HEK293 (cell line): ENCODE measurements at regions not wholly inside any gene's neighbourhood (a gene's known extent, or its start where the extent isn't known, plus 50 kb on each side); places are given as distances from the start of the nearest gene placed in this dataset.

Source experiments
- CTCF ChIA-PET: fragments of 350-600 bp; formaldehyde crosslinking; extraction: SDS; loops from one replicate; lab custom pipeline; 2021; ENCODE audit warnings: antibody characterized with exemption; lab: Yijun Ruan, JAX
- POLR2A ChIA-PET: fragments of 300-600 bp; formaldehyde crosslinking; extraction: SDS; loops from one replicate; lab custom pipeline; 2020; ENCODE audit warnings: antibody characterized with exemption, inconsistent platforms; lab: Yijun Ruan, JAX
- H3K27ac ChIP-seq: fragments of 200-500 bp; sonication (Bioruptor generic); 2 replicates; pipeline ENCODE4 v1.5.1; 2014; ENCODE audit warnings: low read depth, low read length, control low read depth, inconsistent platforms; ENCODE audit errors: extremely low read depth
- H3K36me3 ChIP-seq, 2 experiments: fragments of 200-500 bp in 1 of 2; sonication (Bioruptor generic) in 1 of 2; 1 replicate in 1 of 2; 2 replicates in 1 of 2; pipeline ENCODE4 v1.5.1; 2014 to 2017; ENCODE audit warnings: inconsistent platforms in 2 of 2, low read length in 2 of 2; ENCODE audit not compliant: control insufficient read depth in 2 of 2, insufficient read depth in 1 of 2
- H3K4me1 ChIP-seq: fragments of 200-500 bp; sonication (Bioruptor generic); 2 replicates; pipeline ENCODE4 v1.5.1; 2014; ENCODE audit warnings: mild to moderate bottlenecking, low read length, inconsistent platforms; ENCODE audit not compliant: control insufficient read depth, insufficient read depth
- H3K4me3 ChIP-seq: 2 replicates; pipeline ENCODE4 v1.5.1; 2011; ENCODE audit warnings: low read depth, mild to moderate bottlenecking, control low read depth, low read length, moderate library complexity
- H3K9me3 ChIP-seq: fragments of 200-500 bp; sonication (Bioruptor generic); 2 replicates; pipeline ENCODE4 v1.5.1; 2014; ENCODE audit warnings: low read depth, low read length, inconsistent platforms; ENCODE audit not compliant: control insufficient read depth, insufficient read depth
- KLF16 ChIP-seq: fragments of 450-650 bp; formaldehyde crosslinking; IDR thresholded peaks from 2 replicates; pipeline ENCODE4 v1.5.1; 2017; ENCODE audit warnings: missing biosample characterization, missing genetic modification characterization
- KLF8 ChIP-seq: fragments of 450-650 bp; formaldehyde crosslinking; IDR thresholded peaks from 2 replicates; pipeline ENCODE4 v1.5.1; 2016; ENCODE audit warnings: missing biosample characterization, missing genetic modification characterization
- REST ChIP-seq: fragments of 450-650 bp; formaldehyde crosslinking; IDR thresholded peaks from 2 replicates; pipeline ENCODE4 v1.5.1; 2016; ENCODE audit warnings: missing biosample characterization, missing genetic modification characterization
- ZBTB48 ChIP-seq: fragments of 450-650 bp; formaldehyde crosslinking; IDR thresholded peaks from 2 replicates; pipeline ENCODE4 v1.5.1; 2016; ENCODE audit warnings: missing biosample characterization, missing genetic modification characterization
- ZNF114 ChIP-seq: fragments of 450-650 bp; formaldehyde crosslinking; IDR thresholded peaks from 2 replicates; pipeline ENCODE4 v1.5.0; 2017; ENCODE audit warnings: missing biosample characterization, missing genetic modification characterization
- ZNF133 ChIP-seq: fragments of 450-650 bp; formaldehyde crosslinking; IDR thresholded peaks from 2 replicates; pipeline ENCODE4 v1.5.1; 2016; ENCODE audit warnings: missing biosample characterization, missing genetic modification characterization
- ZNF138 ChIP-seq: fragments of 450-650 bp; formaldehyde crosslinking; IDR thresholded peaks from 2 replicates; pipeline ENCODE4 v1.5.1; 2016; ENCODE audit warnings: missing biosample characterization, missing genetic modification characterization, borderline replicate concordance
- ZNF280D ChIP-seq: fragments of 450-650 bp; formaldehyde crosslinking; IDR thresholded peaks from 2 replicates; pipeline ENCODE4 v1.5.1; 2016; ENCODE audit warnings: missing biosample characterization, missing genetic modification characterization
- ZNF514 ChIP-seq: fragments of 450-650 bp; formaldehyde crosslinking; IDR thresholded peaks from 2 replicates; pipeline ENCODE4 v1.5.1; 2016; ENCODE audit warnings: missing biosample characterization, missing genetic modification characterization
- ZNF530 ChIP-seq: fragments of 450-650 bp; formaldehyde crosslinking; IDR thresholded peaks from 2 replicates; pipeline ENCODE4 v1.5.1; 2016; ENCODE audit warnings: low read depth, missing biosample characterization, missing genetic modification characterization
- ZNF600 ChIP-seq: fragments of 450-650 bp; formaldehyde crosslinking; IDR thresholded peaks from 2 replicates; pipeline ENCODE4 v1.5.1; 2016; ENCODE audit warnings: missing biosample characterization, missing genetic modification characterization
- ZNF747 ChIP-seq: fragments of 450-650 bp; formaldehyde crosslinking; IDR thresholded peaks from 2 replicates; pipeline ENCODE4 v1.5.1; 2016; ENCODE audit warnings: missing biosample characterization, missing genetic modification characterization
- TF ChIP-seq, protein P1 (sequence below): fragments of 450-650 bp; formaldehyde crosslinking; IDR thresholded peaks from 2 replicates; pipeline ENCODE4 v1.5.1; 2016; ENCODE audit warnings: missing biosample characterization, missing genetic modification characterization
- TF ChIP-seq, protein P2 (sequence below): fragments of 450-650 bp; formaldehyde crosslinking; IDR thresholded peaks from 2 replicates; pipeline ENCODE4 v1.5.1; 2017; ENCODE audit warnings: missing biosample characterization, missing genetic modification characterization
- TF ChIP-seq, protein P3 (sequence below): fragments of 450-650 bp; formaldehyde crosslinking; conservative IDR thresholded peaks from 2 replicates; pipeline ENCODE4 v1.5.1; 2016; ENCODE audit warnings: low read depth, missing biosample characterization, missing genetic modification characterization
- TF ChIP-seq, protein P4 (sequence below): fragments of 450-650 bp; formaldehyde crosslinking; IDR thresholded peaks from 2 replicates; pipeline ENCODE4 v1.5.1; 2016; ENCODE audit warnings: missing biosample characterization, missing genetic modification characterization

DNA sequence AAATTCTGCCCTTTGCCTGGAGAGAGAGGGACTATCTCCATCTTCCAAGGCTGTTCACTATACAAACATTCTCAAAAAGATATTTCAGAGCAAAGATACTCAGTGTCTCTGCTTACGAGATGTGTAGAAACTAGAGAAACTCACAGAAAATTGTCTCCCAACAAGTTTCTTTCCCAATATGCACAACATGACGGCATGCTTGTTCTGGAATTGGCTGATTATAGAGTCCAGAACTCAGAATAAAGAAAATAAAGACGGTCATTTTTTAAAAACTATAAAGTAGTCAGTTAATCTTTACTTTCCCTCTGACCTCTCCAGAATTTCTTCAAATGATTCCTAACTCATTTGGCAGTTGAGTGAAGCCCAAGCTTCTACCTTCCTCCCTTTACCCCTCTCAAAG is 285.5 kb upstream of the KLF3 start:
- Histone ChIP-seq H3K9me3 (no peaks in the 10 kb centered on the region), H3K4me1 (no peaks in the 10 kb centered on the region), H3K27ac (no peak overlapping the region), H3K4me3 (no peak overlapping the region), H3K36me3 (no peaks in the 10 kb centered on the region)
- CTCF ChIA-PET: no interaction called here
- POLR2A ChIA-PET: no interaction called here
- peak; percentile 69 for TF ChIP-seq ZNF600 (tag by site-specific recombination)
- TF ChIP-seq, protein P1, sequence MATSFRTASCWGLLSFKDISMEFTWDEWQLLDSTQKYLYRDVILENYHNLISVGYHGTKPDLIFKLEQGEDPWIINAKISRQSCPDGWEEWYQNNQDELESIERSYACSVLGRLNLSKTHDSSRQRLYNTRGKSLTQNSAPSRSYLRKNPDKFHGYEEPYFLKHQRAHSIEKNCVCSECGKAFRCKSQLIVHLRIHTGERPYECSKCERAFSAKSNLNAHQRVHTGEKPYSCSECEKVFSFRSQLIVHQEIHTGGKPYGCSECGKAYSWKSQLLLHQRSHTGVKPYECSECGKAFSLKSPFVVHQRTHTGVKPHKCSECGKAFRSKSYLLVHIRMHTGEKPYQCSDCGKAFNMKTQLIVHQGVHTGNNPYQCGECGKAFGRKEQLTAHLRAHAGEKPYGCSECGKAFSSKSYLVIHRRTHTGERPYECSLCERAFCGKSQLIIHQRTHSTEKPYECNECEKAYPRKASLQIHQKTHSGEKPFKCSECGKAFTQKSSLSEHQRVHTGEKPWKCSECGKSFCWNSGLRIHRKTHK (tag by site-specific recombination): no peak

DNA sequence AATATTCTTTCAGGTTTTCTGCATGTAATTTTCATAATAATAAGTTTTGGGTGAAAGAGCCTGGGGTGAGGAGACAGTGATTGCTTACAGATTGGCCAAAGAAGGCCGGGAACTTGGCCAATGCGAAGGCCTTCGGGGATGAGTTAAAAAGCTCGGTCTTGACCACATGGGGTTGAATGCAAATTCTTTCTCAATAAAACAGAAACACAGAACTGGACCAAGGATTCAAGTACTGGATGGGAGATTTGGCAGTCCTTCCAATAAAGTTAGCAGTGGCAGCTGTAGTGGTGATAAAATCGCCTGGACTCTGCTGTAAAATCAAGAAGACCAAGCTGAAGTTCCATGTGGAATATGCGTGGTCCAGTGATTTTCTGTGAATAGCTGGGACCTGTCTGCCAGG is 282.2 kb upstream of the KLF3 start:
- Histone ChIP-seq H3K4me3 (no peak overlapping the region), H3K4me1 (0 out of 2 replicates have a peak, but pooled peaks cover 3% of the 10 kb centered on the region)
- no peak for TF ChIP-seq ZNF133 (tag by site-specific recombination)
- no peak for TF ChIP-seq ZNF514 (tag by site-specific recombination)
- no peak for TF ChIP-seq ZNF138 (tag by site-specific recombination)
- no peak for TF ChIP-seq ZNF530
- TF ChIP-seq, protein P2, sequence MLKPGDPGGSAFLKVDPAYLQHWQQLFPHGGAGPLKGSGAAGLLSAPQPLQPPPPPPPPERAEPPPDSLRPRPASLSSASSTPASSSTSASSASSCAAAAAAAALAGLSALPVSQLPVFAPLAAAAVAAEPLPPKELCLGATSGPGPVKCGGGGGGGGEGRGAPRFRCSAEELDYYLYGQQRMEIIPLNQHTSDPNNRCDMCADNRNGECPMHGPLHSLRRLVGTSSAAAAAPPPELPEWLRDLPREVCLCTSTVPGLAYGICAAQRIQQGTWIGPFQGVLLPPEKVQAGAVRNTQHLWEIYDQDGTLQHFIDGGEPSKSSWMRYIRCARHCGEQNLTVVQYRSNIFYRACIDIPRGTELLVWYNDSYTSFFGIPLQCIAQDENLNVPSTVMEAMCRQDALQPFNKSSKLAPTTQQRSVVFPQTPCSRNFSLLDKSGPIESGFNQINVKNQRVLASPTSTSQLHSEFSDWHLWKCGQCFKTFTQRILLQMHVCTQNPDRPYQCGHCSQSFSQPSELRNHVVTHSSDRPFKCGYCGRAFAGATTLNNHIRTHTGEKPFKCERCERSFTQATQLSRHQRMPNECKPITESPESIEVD (tag by site-specific recombination): no peak
- TF ChIP-seq KLF16: no peak
- TF ChIP-seq, protein P3, sequence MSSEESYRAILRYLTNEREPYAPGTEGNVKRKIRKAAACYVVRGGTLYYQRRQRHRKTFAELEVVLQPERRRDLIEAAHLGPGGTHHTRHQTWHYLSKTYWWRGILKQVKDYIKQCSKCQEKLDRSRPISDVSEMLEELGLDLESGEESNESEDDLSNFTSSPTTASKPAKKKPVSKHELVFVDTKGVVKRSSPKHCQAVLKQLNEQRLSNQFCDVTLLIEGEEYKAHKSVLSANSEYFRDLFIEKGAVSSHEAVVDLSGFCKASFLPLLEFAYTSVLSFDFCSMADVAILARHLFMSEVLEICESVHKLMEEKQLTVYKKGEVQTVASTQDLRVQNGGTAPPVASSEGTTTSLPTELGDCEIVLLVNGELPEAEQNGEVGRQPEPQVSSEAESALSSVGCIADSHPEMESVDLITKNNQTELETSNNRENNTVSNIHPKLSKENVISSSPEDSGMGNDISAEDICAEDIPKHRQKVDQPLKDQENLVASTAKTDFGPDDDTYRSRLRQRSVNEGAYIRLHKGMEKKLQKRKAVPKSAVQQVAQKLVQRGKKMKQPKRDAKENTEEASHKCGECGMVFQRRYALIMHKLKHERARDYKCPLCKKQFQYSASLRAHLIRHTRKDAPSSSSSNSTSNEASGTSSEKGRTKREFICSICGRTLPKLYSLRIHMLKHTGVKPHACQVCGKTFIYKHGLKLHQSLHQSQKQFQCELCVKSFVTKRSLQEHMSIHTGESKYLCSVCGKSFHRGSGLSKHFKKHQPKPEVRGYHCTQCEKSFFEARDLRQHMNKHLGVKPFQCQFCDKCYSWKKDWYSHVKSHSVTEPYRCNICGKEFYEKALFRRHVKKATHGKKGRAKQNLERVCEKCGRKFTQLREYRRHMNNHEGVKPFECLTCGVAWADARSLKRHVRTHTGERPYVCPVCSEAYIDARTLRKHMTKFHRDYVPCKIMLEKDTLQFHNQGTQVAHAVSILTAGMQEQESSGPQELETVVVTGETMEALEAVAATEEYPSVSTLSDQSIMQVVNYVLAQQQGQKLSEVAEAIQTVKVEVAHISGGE: no peak
- TF ChIP-seq ZNF280D (tag by site-specific recombination): no peak
- TF ChIP-seq, protein P4, sequence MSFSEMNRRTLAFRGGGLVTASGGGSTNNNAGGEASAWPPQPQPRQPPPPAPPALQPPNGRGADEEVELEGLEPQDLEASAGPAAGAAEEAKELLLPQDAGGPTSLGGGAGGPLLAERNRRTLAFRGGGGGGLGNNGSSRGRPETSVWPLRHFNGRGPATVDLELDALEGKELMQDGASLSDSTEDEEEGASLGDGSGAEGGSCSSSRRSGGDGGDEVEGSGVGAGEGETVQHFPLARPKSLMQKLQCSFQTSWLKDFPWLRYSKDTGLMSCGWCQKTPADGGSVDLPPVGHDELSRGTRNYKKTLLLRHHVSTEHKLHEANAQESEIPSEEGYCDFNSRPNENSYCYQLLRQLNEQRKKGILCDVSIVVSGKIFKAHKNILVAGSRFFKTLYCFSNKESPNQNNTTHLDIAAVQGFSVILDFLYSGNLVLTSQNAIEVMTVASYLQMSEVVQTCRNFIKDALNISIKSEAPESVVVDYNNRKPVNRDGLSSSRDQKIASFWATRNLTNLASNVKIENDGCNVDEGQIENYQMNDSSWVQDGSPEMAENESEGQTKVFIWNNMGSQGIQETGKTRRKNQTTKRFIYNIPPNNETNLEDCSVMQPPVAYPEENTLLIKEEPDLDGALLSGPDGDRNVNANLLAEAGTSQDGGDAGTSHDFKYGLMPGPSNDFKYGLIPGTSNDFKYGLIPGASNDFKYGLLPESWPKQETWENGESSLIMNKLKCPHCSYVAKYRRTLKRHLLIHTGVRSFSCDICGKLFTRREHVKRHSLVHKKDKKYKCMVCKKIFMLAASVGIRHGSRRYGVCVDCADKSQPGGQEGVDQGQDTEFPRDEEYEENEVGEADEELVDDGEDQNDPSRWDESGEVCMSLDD (tag by site-specific recombination): no peak
- no peak for TF ChIP-seq KLF8
- TF ChIP-seq REST (tag by site-specific recombination): no peak
- no peak for TF ChIP-seq ZNF114 (tag by site-specific recombination)
- no peak for TF ChIP-seq ZBTB48
- no peak for TF ChIP-seq ZNF747 (tag by site-specific recombination)
- TF ChIP-seq, all 188 proteins: peak for 0
- no peaks in the 10 kb centered on the region for H3K36me3 ChIP-seq
- H3K27ac ChIP-seq: no peak overlapping the region
- POLR2A ChIA-PET: no interaction called here
- CTCF ChIA-PET: no interaction called here
- no peaks in the 10 kb centered on the region for H3K9me3 ChIP-seq
